Pons (tissue), 1 donor: ENCODE measurements at regions not wholly inside any gene's neighbourhood (a gene's known extent, or its start where the extent isn't known, plus 50 kb on each side); places are given as distances from the start of the nearest gene placed in this dataset.

Experiments
- DNase-seq: peaks from one replicate; pipeline ENCODE4 v3.0.0-alpha.2; 2016; ENCODE audit warnings: low spot score

DNA sequence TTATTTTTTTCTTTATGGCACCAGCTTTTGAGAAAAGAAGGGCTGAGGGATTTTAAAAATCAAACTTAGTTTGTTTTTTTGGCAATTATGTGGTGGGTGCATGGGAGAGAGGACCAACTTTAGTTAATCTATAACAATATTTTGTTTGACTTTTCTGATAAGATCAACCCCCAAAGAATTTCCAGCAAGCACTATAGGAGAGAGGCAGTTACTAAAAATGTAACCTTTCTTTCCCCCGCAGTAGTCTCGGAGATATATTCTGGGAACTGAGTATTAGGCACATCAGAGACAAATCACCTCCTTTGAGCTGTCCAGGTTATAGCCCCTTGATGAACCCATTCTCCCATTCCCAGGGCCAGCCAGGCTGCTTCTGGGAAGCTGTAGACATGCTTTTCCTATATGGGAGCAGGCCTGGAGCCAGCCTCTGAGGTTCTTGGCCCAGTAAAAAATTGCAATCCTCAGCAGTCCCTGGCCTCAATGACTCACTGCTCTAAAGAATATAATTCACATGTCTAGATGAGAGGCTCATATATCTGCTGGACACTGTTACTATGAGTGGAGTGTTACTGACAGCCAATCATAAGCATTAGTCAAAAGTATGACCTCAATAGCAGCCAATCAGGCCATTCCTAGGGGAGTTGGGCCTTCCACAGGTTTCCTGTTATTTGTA is 138.3 kb upstream of the AGBL1 start:
- peak; percentile 4 for DNase-seq

- no peak for DNase-seq
Measured at GRCh38 chr15:85942632-85943031, 137.0 kb upstream of the AGBL1 start.

- no peak for DNase-seq
Measured at GRCh38 chr15:85943151-85943550, 136.5 kb upstream of the AGBL1 start.

- no peak for DNase-seq
Measured at GRCh38 chr15:85943791-85944190, 135.9 kb upstream of the AGBL1 start.

DNA sequence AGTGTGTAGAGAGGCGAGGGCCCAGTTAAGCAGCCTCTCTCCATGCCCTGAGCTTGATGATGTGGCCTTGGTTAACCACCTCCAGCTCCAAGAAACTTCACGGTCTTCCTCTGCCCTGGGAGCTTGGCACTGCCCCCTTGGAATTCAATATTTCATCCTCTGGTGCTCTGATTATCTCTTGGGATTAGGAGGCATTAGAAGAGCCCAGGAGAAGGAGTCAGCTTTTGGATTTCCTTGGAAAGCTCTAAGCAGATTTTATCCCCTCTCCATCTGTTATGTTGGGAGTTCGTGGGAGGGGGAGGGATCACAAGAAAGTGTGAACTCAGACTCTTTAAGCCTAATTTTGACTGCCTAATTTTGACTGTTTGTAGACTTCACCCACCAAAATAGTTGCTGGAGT is 132.7 kb upstream of the AGBL1 start:
- no peak for DNase-seq

DNA sequence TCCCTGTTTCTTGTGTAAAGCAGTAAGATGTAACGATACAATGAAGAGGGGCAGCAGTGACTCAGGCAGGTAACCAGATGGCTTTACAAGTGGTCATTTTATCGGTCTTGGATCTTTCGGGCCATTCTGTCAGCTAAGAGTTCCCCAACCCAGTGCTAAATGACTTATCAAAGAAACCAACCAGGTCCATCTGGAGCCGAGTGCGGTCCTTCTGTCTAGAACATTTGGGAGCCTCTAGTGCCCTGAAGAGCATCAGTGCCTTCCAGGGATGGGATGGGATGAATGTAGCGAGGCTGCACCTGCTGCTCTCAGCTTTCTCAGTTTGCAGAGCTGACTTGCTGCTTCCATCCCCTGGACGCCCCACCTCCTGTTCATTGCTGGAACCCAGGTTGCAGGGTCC is 131.7 kb upstream of the AGBL1 start:
- no peak for DNase-seq

GRCh38 chr15:85950101-85950500 is 129.6 kb upstream of the AGBL1 start:
- no peak for DNase-seq

DNA sequence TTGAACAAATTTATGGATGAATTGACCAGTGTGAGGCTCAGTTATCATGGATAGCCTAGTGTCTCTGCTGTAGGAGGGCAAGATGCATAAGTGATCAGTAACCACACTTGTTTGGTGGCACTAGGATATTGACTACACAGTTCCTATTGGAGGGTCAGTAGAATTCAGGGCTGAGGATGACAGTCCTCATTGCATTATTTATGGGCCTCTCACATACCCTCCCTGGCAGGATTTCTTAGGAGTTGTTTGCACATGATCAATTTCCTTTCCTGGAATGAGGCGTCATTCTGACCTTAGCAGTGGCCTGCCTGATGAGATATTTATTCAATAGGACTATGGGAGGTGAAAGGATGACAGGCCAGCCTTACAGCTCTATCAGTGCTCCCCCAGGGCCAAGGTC is 125.1 kb upstream of the AGBL1 start:
- no peak for DNase-seq

GRCh38 chr15:85955501-85956391 is 123.9 kb upstream of the AGBL1 start:
- no peak for DNase-seq

- DNase-seq, result no peak
Measured at GRCh38 chr15:85956532-85957275, 123.0 kb upstream of the AGBL1 start.

- no peak for DNase-seq
Measured at GRCh38 chr15:85959611-85960010, 120.1 kb upstream of the AGBL1 start.

DNA sequence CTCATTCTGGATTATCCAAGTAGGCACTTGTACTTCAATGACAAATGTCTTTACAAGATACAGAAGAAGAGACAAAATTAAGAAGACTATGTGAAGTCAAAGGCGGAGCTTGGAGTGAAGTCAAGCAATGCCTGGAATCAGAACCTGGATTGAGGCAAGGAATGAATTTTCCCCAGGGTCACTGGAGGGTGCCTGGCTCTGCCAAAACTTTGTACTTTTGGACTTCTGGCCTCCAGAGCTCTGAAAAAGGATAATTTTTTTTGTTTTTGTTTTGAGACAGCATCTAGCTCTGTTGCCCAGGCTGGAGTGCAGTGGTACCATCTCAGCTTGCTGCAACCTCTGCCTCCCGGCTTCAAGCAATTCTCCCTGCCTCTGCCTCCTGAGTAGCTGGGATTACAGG is 119.3 kb upstream of the AGBL1 start:
- DNase-seq, result no peak

DNA sequence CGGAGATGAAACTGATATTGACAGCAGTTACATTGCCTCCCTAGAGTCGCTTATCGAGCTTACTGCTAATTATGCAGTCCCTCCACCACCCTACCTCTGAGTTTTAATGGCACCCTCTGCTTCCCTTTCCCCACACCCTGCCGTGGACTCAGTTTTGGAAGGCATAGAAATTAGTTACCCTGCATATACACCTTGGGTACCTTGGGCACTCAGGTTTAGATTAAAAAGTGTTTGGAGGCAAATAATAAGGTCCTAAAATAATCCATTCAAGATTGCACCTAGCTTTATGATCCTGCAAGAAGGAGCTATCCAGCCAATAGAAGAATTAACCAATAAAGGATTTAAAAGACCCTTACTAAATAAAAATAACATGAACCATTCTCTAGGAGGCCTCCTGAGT is 117.8 kb upstream of the AGBL1 start:
- no peak for DNase-seq

DNA sequence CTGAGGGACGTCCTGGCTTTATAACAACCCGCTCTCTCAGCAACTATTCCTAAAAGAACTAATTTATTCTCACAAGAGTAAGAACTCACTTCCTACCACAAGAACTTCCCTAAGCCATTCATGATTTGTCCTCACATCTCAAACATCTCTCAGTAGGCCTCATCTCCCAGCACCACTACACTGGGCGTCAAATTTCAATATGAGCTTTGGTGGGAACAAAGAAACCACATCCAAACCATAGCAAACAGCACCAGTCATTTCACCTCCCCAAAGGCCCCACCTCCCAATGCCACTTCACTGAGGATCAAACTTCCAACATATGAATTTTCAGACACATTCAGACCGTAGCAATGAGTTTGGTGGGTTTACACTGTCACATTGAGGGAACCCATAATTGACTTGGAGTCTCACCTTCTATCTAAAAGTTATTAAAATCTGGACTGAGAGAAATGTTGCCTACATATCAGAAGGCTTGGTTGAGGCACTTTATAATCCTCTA is 116.4 kb upstream of the AGBL1 start:
- DNase-seq, result no peak

GRCh38 chr15:85964471-85964870 is 115.2 kb upstream of the AGBL1 start:
- no peak for DNase-seq

- no peak for DNase-seq
Measured at GRCh38 chr15:85967553-85967952, 112.1 kb upstream of the AGBL1 start.

- no peak for DNase-seq
Measured at GRCh38 chr15:85972805-85973540, 106.7 kb upstream of the AGBL1 start.

GRCh38 chr15:85973584-85974347 is 105.9 kb upstream of the AGBL1 start:
- no peak for DNase-seq

- DNase-seq, result no peak
Measured at GRCh38 chr15:85974348-85974705, 105.3 kb upstream of the AGBL1 start.

- no peak for DNase-seq
Measured at GRCh38 chr15:85974742-85975141, 104.9 kb upstream of the AGBL1 start.

- DNase-seq, result no peak
Measured at GRCh38 chr15:85976102-85976501, 103.6 kb upstream of the AGBL1 start.
